NCI-H146 (cell line): ENCODE measurements at regions not wholly inside any gene's neighbourhood (a gene's known extent, or its start where the extent isn't known, plus 50 kb on each side); places are given as distances from the start of the nearest gene placed in this dataset.
"Not testable (repeated sequence)": the region's sequence is repeated elsewhere in the genome, so short reads cannot be mapped to it uniquely, and the experiment has no call there.

Experiments
- DNase-seq: peaks from one replicate; lab custom pipeline; 2025; lab: John Stamatoyannopoulos, UW

- no peak for DNase-seq
These were observed 130.8 kb upstream of the ID2 start for GRCh38 chr2:8550937-8551621.

GRCh38 chr2:8551622-8552074, 130.2 kb upstream of the ID2 start:
- DNase-seq, result no peak

- DNase-seq, result no peak
These were observed 129.5 kb upstream of the ID2 start for GRCh38 chr2:8552293-8552801.

- DNase-seq, result no peak
These were observed 128.2 kb upstream of the ID2 start for GRCh38 chr2:8553643-8554042.

GRCh38 chr2:8554296-8554806, 127.5 kb upstream of the ID2 start:
- DNase-seq, result no peak

- no peak for DNase-seq
These were observed 126.3 kb upstream of the ID2 start for GRCh38 chr2:8555543-8555942.

- no peak for DNase-seq
These were observed 123.8 kb upstream of the ID2 start for GRCh38 chr2:8558096-8558495.

- DNase-seq, result no peak
These were observed 122.9 kb upstream of the ID2 start for GRCh38 chr2:8558956-8559355.

- DNase-seq, result no peak
These were observed 122.1 kb upstream of the ID2 start for GRCh38 chr2:8559805-8560204.

- not testable (repeated sequence) for DNase-seq
These were observed 120.2 kb upstream of the ID2 start for GRCh38 chr2:8561692-8562091.

- DNase-seq, result peak; percentile 74
These were observed 117.9 kb upstream of the ID2 start for GRCh38 chr2:8563814-8564474.

- no peak for DNase-seq
These were observed 117.4 kb upstream of the ID2 start for GRCh38 chr2:8564475-8564874.

GRCh38 chr2:8565399-8566154, 116.3 kb upstream of the ID2 start:
- no peak for DNase-seq

- no peak for DNase-seq
These were observed 115.6 kb upstream of the ID2 start for GRCh38 chr2:8566155-8566670.

- peak; percentile 95 for DNase-seq
These were observed 114.9 kb upstream of the ID2 start for GRCh38 chr2:8566774-8567468.

GRCh38 chr2:8567469-8568260, 114.2 kb upstream of the ID2 start:
- DNase-seq, result peak; percentile 86

GRCh38 chr2:8568543-8569302, 113.1 kb upstream of the ID2 start:
- no peak for DNase-seq

GRCh38 chr2:8569332-8569930, 112.4 kb upstream of the ID2 start:
- DNase-seq, result no peak

GRCh38 chr2:8570637-8571036, 111.2 kb upstream of the ID2 start:
- DNase-seq, result no peak

- DNase-seq, result no peak
These were observed 110.5 kb upstream of the ID2 start for GRCh38 chr2:8571301-8571791.
